Breast epithelium (tissue), 3 donors: ENCODE measurements at regions not wholly inside any gene's neighbourhood (a gene's known extent, or its start where the extent isn't known, plus 50 kb on each side); places are given as distances from the start of the nearest gene placed in this dataset.

Experiments
- CTCF ChIP-seq, 3 donors: fragments of 450-650 bp; IDR thresholded peaks; one replicate each; pipeline ENCODE4 v1.5.1; 2016 to 2017; ENCODE audit warnings: antibody characterized with exemption in 3 of 3, mild to moderate bottlenecking in 3 of 3, moderate library complexity in 3 of 3
- POLR2AphosphoS5 ChIP-seq, 3 donors: sonication (generic); formaldehyde crosslinking; IDR thresholded peaks; one replicate each; pipeline ENCODE4 v1.6.1; 2017; ENCODE audit warnings: antibody characterized with exemption in 3 of 3

GRCh38 chr2:16152928-16153753 is 212.8 kb downstream of the MYCN start:
- no peak for TF ChIP-seq POLR2AphosphoS5 (IDR thresholded peaks at IDR 0.05)
- TF ChIP-seq CTCF (IDR thresholded peaks at IDR 0.05) = no peak
